Transverse colon (tissue), 4 donors: ENCODE measurements at regions not wholly inside any gene's neighbourhood (a gene's known extent, or its start where the extent isn't known, plus 50 kb on each side); places are given as distances from the start of the nearest gene placed in this dataset.

Experiments
- DNase-seq: peaks from one replicate; pipeline ENCODE4 v3.0.0-alpha.2; 2019
- H3K27ac ChIP-seq, 4 donors: fragments of 200-600 bp; sonication (generic); 2 replicates each; pipeline ENCODE4 v1.5.1; 2016 to 2018; ENCODE audit warnings: inconsistent platforms in 4 of 4
- H3K27me3 ChIP-seq: fragments of 200-600 bp; sonication (generic); 2 replicates; pipeline ENCODE4 v1.5.1; 2017; ENCODE audit warnings: inconsistent platforms
- H3K36me3 ChIP-seq, 4 donors: fragments of 200-600 bp; sonication (generic); 2 replicates each; pipeline ENCODE4 v1.5.1; 2017 to 2019; ENCODE audit warnings: inconsistent platforms in 4 of 4
- H3K4me1 ChIP-seq, 4 donors: fragments of 200-600 bp; sonication (generic); 2 replicates each; pipeline ENCODE4 v1.5.1; 2017 to 2020; ENCODE audit warnings: inconsistent platforms in 4 of 4
- H3K4me3 ChIP-seq, 4 donors: fragments of 200-600 bp; sonication (generic); 1 replicate in 1 of 4; 2 replicates in 3 of 4; pipeline versions ENCODE4 v1.5.1 to v1.6.1; 2017 to 2019; ENCODE audit warnings: inconsistent platforms in 4 of 4
- H3K9me3 ChIP-seq, 2 donors: fragments of 200-600 bp; sonication (generic); 2 replicates each; pipeline ENCODE4 v1.5.1; 2017 to 2019; ENCODE audit warnings: inconsistent platforms in 2 of 2
- EP300 ChIP-seq: sonication (generic); formaldehyde crosslinking; IDR thresholded peaks from one replicate; pipeline ENCODE4 v1.6.1; 2017; ENCODE audit warnings: antibody characterized with exemption, low read depth
- POLR2A ChIP-seq: fragments of 450-650 bp; IDR thresholded peaks from one replicate; pipeline ENCODE4 v1.6.1; 2016; ENCODE audit warnings: antibody characterized with exemption, mild to moderate bottlenecking, moderate library complexity
- POLR2AphosphoS5 ChIP-seq, 3 donors: sonication (generic); formaldehyde crosslinking; IDR thresholded peaks; one replicate each; pipeline ENCODE4 v1.6.1; 2016; ENCODE audit warnings: antibody characterized with exemption in 3 of 3
- WGBS, 2 donors: methylation state at CpG; one replicate each; pipeline ENCODE4 v1.1.5; 2018; ENCODE audit warnings: low coverage in 1 of 2; 5-methylcytosine and 5-hydroxymethylcytosine counted together
- in situ Hi-C, 4 donors: fragments of 200-750 bp; cut with MboI; loops; one replicate each; pipeline versions ENCODE4 v1.15.0 to v1.15.1; 2017; ENCODE audit warnings: low sequenced_read_pairs in 3 of 4, low pct_ligation_motif_present in 1 of 4, low pct_unique_long_range_greater_than_20kb in 1 of 4
- intact Hi-C: fragments of 100-400 bp; cut with DNase I; formaldehyde crosslinking; loops from one replicate; pipeline ENCODE4 v1.15.1; 2023; ENCODE audit warnings: low total_unique reads
- TF ChIP-seq, protein P1 (sequence below), 5 experiments: fragments of 200-600 bp in 3 of 5; fragments of 450-650 bp in 2 of 5; sonication (generic) in 3 of 5; IDR thresholded peaks; 1 replicate in 2 of 5; 2 replicates in 3 of 5; pipeline ENCODE4 v1.5.1; 2016 to 2017; ENCODE audit warnings: antibody characterized with exemption in 5 of 5, inconsistent platforms in 3 of 5, mild to moderate bottlenecking in 2 of 5, moderate library complexity in 1 of 5

DNA sequence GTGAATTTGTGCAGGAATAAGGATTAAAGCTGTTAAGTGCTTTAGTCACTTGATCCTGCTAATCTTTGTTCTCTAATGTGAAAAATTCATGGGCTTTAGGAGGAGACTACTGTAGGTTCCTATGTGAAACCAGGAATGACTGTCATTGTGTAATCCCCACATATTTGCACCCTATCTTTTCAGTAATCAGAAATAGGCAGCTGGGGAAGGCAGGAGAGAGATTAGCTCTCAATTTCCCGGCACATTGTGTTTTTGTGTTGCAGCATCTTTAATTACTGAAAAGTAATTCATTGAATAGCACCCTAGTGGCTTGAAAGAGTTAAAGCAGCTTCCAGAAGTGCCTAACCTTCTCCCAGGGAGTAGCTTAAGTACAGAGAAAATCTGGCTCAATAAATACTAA is 282.9 kb downstream of the OLFM4 start:
- Histone ChIP-seq H3K27ac (no peak overlapping the region), H3K4me1 (no peaks in the 10 kb centered on the region), H3K27me3 (no peaks in the 10 kb centered on the region), H3K36me3 (no peaks in the 10 kb centered on the region), H3K9me3 (no peaks in the 10 kb centered on the region), H3K4me3 (no peak overlapping the region)
- TF ChIP-seq, protein P1, sequence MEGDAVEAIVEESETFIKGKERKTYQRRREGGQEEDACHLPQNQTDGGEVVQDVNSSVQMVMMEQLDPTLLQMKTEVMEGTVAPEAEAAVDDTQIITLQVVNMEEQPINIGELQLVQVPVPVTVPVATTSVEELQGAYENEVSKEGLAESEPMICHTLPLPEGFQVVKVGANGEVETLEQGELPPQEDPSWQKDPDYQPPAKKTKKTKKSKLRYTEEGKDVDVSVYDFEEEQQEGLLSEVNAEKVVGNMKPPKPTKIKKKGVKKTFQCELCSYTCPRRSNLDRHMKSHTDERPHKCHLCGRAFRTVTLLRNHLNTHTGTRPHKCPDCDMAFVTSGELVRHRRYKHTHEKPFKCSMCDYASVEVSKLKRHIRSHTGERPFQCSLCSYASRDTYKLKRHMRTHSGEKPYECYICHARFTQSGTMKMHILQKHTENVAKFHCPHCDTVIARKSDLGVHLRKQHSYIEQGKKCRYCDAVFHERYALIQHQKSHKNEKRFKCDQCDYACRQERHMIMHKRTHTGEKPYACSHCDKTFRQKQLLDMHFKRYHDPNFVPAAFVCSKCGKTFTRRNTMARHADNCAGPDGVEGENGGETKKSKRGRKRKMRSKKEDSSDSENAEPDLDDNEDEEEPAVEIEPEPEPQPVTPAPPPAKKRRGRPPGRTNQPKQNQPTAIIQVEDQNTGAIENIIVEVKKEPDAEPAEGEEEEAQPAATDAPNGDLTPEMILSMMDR (IDR thresholded peaks at IDR 0.05) = no peak
- TF ChIP-seq POLR2A (no peak), EP300 (no peak), POLR2AphosphoS5 (IDR thresholded peaks at IDR 0.05) (no peak)
- in situ Hi-C loops = no loop called here
- intact Hi-C loops = no loop called here
- 40 to 43% methylated on average over 1 of the region's 1 CpG for WGBS, 2 donors
- DNase-seq = no peak

GRCh38 chr13:53321296-53321801 is 292.7 kb downstream of the OLFM4 start:
- in situ Hi-C loops = no loop called here
- WGBS, 2 donors = 71 to 74% methylated on average over 1 to 2 of the region's 2 CpGs
- Histone ChIP-seq H3K4me1 (no peaks in the 10 kb centered on the region), H3K36me3 (no peaks in the 10 kb centered on the region), H3K9me3 (no peaks in the 10 kb centered on the region), H3K27ac (no peak overlapping the region), H3K4me3 (no peak overlapping the region), H3K27me3 (no peaks in the 10 kb centered on the region)
- TF ChIP-seq POLR2A = no peak
- TF ChIP-seq, protein P1 (IDR thresholded peaks at IDR 0.05) = no peak
- no peak for TF ChIP-seq POLR2AphosphoS5 (IDR thresholded peaks at IDR 0.05)
- no peak for TF ChIP-seq EP300
- no peak for DNase-seq
- intact Hi-C loops = no loop called here

- DNase-seq = no peak
- 58 to 60% methylated on average over 2 of the region's 2 CpGs for WGBS, 2 donors
- no peaks in the 10 kb centered on the region for H3K4me1 ChIP-seq
- H3K9me3 ChIP-seq = no peaks in the 10 kb centered on the region
- H3K27me3 ChIP-seq = no peaks in the 10 kb centered on the region
- H3K36me3 ChIP-seq = no peaks in the 10 kb centered on the region
- in situ Hi-C loops (no loop called here), intact Hi-C loops (no loop called here)
- H3K27ac ChIP-seq = no peak overlapping the region
- no peak for TF ChIP-seq EP300
- no peak for TF ChIP-seq POLR2A
- TF ChIP-seq, protein P1 (IDR thresholded peaks at IDR 0.05) = no peak
- no peak for TF ChIP-seq POLR2AphosphoS5 (IDR thresholded peaks at IDR 0.05)
- H3K4me3 ChIP-seq = no peak overlapping the region
These were observed 296.0 kb downstream of the OLFM4 start for GRCh38 chr13:53324656-53325055.

GRCh38 chr13:53326716-53327115 is 298.1 kb downstream of the OLFM4 start:
- H3K27ac ChIP-seq = no peak overlapping the region
- no peak overlapping the region for H3K4me3 ChIP-seq
- DNase-seq = no peak
- no peak for TF ChIP-seq EP300
- no peak for TF ChIP-seq POLR2AphosphoS5 (IDR thresholded peaks at IDR 0.05)
- TF ChIP-seq POLR2A = no peak
- TF ChIP-seq, protein P1 (IDR thresholded peaks at IDR 0.05) = no peak
- no peaks in the 10 kb centered on the region for H3K4me1 ChIP-seq
- WGBS, 2 donors = 48 to 50% methylated on average over 1 of the region's 1 CpG
- no peaks in the 10 kb centered on the region for H3K36me3 ChIP-seq
- in situ Hi-C loops (no loop called here), intact Hi-C loops (no loop called here)
- H3K27me3 ChIP-seq = no peaks in the 10 kb centered on the region
- H3K9me3 ChIP-seq = no peaks in the 10 kb centered on the region
